Adrenal gland (tissue), 9 donors: ENCODE measurements at regions not wholly inside any gene's neighbourhood (a gene's known extent, or its start where the extent isn't known, plus 50 kb on each side); places are given as distances from the start of the nearest gene placed in this dataset.

ENCODE experiments used
- DNase-seq, 7 donors: peaks; one replicate each; pipeline ENCODE4 v3.0.0-alpha.2; 2019 to 2020
- H3K27ac ChIP-seq, 5 donors: fragments of 200-600 bp; sonication (generic) in 4 of 5; 1 replicate in 3 of 5; 2 replicates in 2 of 5; pipeline versions ENCODE4 v1.5.1 to v1.8.0; 2016 to 2020; ENCODE audit warnings: mild to moderate bottlenecking in 1 of 5
- H3K27me3 ChIP-seq: fragments of 200-600 bp; 2 replicates; pipeline ENCODE4 v1.8.0; 2021
- H3K36me3 ChIP-seq, 2 donors: fragments of 200-600 bp; replicated peaks in 1 of 2; 1 replicate in 1 of 2; 2 replicates in 1 of 2; pipeline versions ENCODE4 v1.5.1 to v1.8.0; 2018 to 2022
- H3K4me1 ChIP-seq, 2 donors: fragments of 200-600 bp; replicated peaks in 1 of 2; 1 replicate in 1 of 2; 2 replicates in 1 of 2; pipeline versions ENCODE4 v1.5.1 to v1.8.0; 2018 to 2021
- H3K4me3 ChIP-seq, 4 donors: fragments of 200-600 bp; sonication (generic) in 3 of 4; one replicate each; pipeline ENCODE4 v1.5.1; 2016 to 2018
- H3K9me3 ChIP-seq, 3 donors: fragments of 200-600 bp; sonication (generic) in 1 of 3; replicated peaks in 1 of 3; 1 replicate in 2 of 3; 2 replicates in 1 of 3; pipeline versions ENCODE4 v1.5.1 to v1.8.0; 2016 to 2021
- CTCF ChIP-seq, 6 experiments: fragments of 450-650 bp in 4 of 6; fragments of 200-600 bp in 2 of 6; sonication (generic) in 1 of 6; IDR thresholded peaks; 1 replicate in 5 of 6; 2 replicates in 1 of 6; pipeline versions ENCODE4 v1.5.1 to v1.8.0; 2016 to 2021; ENCODE audit warnings: antibody characterized with exemption in 6 of 6, mild to moderate bottlenecking in 2 of 6, moderate library complexity in 1 of 6
- POLR2A ChIP-seq, 2 donors: fragments of 450-650 bp; IDR thresholded peaks; one replicate each; pipeline ENCODE4 v1.6.1; 2017; ENCODE audit warnings: antibody characterized with exemption in 2 of 2, mild to moderate bottlenecking in 2 of 2, moderate library complexity in 1 of 2
- WGBS, 4 donors: extraction: QIAGEN DNeasy Blood & Tissue Kit in 2 of 4; methylation state at CpG; one replicate each; pipeline versions ENCODE4 v1.1.5 to v1.1.7; 2013 to 2017; 5-methylcytosine and 5-hydroxymethylcytosine counted together
- intact Hi-C, 2 donors: fragments of 100-400 bp; cut with DNase I; formaldehyde crosslinking; loops; one replicate each; pipeline versions ENCODE4 v1.14.1 to v1.15.0; 2022 to 2023
- donor health status: healthy with polysubstance abuse.
- donor health status: Bipolar disorder and iron deficiency.
- donor health status: DM: yes; HTN: yes; CAD: no.
- donor health status: DM: no; HTN: no; CAD: no.
- donor health status: DM: no; HTN: no; CAD: no.

- Histone ChIP-seq H3K36me3 (no peaks in the 10 kb centered on the region), H3K27ac (no peak overlapping the region), H3K4me3 (no peak overlapping the region), H3K9me3 (no peaks in the 10 kb centered on the region), H3K27me3 (no peaks in the 10 kb centered on the region), H3K4me1 (peaks cover 0 to 5% of the 10 kb centered on the region in 2 donors)
- no peak for DNase-seq
- 64 to 73% (median 69%) methylated on average over 5 of the region's 5 CpGs for WGBS, 4 donors
- intact Hi-C loops: no loop called here
- no peak for TF ChIP-seq POLR2A (IDR thresholded peaks at IDR 0.05)
- TF ChIP-seq CTCF (IDR thresholded peaks at IDR 0.05): no peak
Measured at GRCh38 chr4:56102601-56103000, 153.9 kb downstream of the CEP135 start.

DNA sequence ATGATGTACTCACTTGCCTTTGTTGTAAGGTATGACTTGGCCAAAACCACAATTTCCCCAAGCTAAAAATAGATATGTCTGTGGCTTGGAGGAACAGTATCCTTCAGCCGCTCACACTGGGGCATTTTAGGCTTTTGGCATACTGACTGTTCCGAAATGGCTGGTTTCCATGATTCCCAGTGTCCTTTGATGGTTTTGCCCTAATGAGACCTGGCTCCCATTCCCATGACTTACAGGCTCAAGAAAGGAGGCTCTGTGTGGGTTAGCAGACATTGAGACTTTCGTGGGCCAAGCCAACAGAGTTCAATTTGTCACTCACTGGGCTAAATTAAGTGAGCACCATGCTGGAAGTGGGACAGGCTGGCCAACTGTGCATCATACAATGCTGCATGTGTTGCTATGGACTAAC is 150.6 kb downstream of the CEP135 start:
- no peak overlapping the region for H3K27ac ChIP-seq
- DNase-seq: no peak
- H3K9me3 ChIP-seq: no peaks in the 10 kb centered on the region
- intact Hi-C loops: no loop called here
- TF ChIP-seq POLR2A (IDR thresholded peaks at IDR 0.05) (no peak), CTCF (IDR thresholded peaks at IDR 0.05) (no peak)
- H3K36me3 ChIP-seq: no peaks in the 10 kb centered on the region
- H3K4me3 ChIP-seq: no peak overlapping the region
- H3K27me3 ChIP-seq: no peaks in the 10 kb centered on the region
- WGBS, 4 donors: 75 to 87% (median 82%) methylated on average over 3 of the region's 3 CpGs
- no peaks in the 10 kb centered on the region for H3K4me1 ChIP-seq

DNA sequence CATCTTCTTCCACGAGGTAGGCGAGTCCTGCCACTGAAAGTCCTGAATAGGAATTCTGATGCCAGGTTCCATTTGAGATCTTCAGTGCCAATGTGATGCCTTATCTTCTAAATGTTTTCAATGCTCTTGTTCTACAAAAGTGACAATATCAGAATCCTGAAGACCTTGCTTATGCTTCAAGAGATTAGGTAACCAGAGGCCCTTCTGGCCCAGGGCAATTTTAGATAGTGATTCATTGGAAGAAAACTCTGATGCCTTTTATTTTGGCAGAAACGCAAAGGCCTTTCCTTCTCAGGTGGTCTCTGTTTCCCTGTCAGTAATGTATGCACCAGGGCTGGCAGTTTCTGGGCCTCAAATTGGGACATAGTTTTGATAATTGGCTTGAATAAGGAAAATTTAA is 144.8 kb downstream of the CEP135 start:
- Histone ChIP-seq H3K36me3 (no peaks in the 10 kb centered on the region), H3K27me3 (no peaks in the 10 kb centered on the region), H3K4me3 (no peak overlapping the region), H3K9me3 (no peaks in the 10 kb centered on the region), H3K27ac (no peak overlapping the region), H3K4me1 (no peaks in the 10 kb centered on the region)
- TF ChIP-seq CTCF (IDR thresholded peaks at IDR 0.05): no peak
- TF ChIP-seq POLR2A (IDR thresholded peaks at IDR 0.05): no peak
- no peak for DNase-seq
- intact Hi-C loops: no loop called here
- WGBS, 4 donors: 84 to 91% (median 87%) methylated on average over 3 of the region's 3 CpGs

DNA sequence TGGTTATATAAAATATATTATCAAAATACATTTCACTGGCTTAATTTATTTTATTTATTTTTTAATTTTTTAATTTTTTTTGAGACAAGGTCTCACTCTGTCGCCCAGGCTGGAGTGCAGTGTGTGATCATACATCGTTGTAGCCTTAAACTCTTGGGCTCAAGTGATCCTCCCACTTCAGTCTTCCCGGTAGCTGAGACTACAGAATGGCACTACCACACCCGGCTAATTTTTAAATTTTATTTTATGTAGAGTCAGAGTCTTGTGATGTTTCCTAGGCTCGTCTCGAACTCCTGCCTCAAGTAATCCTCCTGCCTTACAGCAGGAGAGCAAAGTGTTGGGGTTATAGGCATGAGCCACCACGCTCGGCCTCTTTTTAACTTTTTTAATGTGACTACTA is 143.8 kb downstream of the CEP135 start:
- DNase-seq: no peak
- no peaks in the 10 kb centered on the region for H3K27me3 ChIP-seq
- intact Hi-C loops: no loop called here
- no peak overlapping the region for H3K27ac ChIP-seq
- no peaks in the 10 kb centered on the region for H3K36me3 ChIP-seq
- H3K4me1 ChIP-seq: no peaks in the 10 kb centered on the region
- no peaks in the 10 kb centered on the region for H3K9me3 ChIP-seq
- no peak overlapping the region for H3K4me3 ChIP-seq
- 86 to 93% (median 91%) methylated on average over 8 of the region's 8 CpGs for WGBS, 4 donors
- TF ChIP-seq CTCF (IDR thresholded peaks at IDR 0.05): no peak
- TF ChIP-seq POLR2A (IDR thresholded peaks at IDR 0.05): no peak
